GM18870 (cell line): ENCODE measurements at regions not wholly inside any gene's neighbourhood (a gene's known extent, or its start where the extent isn't known, plus 50 kb on each side); places are given as distances from the start of the nearest gene placed in this dataset.

ENCODE experiments used
- ATAC-seq: cut with Tn5 transposase; IDR thresholded peaks from one replicate; pipeline ENCODE4 v1.9.1; 2021; ENCODE audit warnings: moderate library complexity; ENCODE audit not compliant: unreplicated experiment

DNA sequence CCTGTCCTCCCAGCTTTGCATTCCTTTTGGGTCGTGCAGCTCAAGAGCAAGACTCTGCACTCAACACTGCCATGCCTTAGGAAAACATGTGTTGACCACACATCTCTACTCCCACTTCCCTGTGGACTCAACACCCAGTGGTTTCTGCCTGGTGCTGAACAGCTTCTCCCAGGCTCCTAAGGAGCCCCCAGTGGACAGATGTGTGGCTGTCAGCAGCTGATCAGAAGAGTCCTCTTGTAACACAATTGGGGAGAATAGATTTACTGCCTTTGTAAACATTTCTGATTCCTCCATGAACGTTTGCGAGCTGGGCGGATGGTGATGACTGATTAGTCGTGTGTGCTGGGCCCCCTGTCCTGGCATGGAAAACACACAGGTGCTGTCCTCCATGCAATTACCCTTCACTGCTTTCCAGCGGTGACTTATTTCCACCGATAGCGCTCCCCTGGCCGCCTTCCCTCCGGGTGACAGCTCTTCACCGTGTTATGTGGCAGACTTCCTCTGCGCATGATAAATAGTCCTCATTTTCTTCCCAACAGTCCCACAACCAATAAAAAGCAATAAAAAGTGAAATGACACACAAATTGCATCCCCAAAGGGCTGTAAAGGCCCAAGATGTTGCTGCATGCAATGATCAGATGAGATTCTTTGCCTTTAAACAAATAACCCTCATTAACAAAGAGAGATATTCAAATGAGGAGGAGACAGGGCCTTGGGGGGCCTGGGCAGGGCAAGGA, 249.4 kb upstream of the AJAP1 start:
- no peak for ATAC-seq

DNA sequence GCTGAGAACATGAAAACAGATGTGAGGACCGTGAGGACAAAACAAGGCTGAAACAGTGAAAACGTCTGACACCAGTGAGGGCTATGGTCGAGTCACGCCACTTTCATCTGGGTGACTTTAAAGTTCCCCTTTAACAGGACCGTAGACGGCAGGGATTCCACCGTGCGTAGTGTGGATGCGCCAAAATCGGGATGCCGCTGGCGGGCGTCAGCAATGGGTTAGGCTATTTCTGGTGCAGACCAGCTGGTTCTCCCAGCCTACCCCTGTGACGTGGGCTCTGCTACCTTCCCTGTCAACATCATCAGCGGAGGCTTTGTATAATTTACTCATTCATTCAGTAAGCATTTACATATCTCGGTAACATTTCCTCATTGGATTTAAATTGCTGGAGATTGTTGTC, 246.6 kb upstream of the AJAP1 start:
- ATAC-seq: no peak

- ATAC-seq: no peak
These were observed 246.0 kb upstream of the AJAP1 start for GRCh38 chr1:4408380-4408779.

- ATAC-seq: no peak
These were observed 242.5 kb upstream of the AJAP1 start for GRCh38 chr1:4411862-4412261.

DNA sequence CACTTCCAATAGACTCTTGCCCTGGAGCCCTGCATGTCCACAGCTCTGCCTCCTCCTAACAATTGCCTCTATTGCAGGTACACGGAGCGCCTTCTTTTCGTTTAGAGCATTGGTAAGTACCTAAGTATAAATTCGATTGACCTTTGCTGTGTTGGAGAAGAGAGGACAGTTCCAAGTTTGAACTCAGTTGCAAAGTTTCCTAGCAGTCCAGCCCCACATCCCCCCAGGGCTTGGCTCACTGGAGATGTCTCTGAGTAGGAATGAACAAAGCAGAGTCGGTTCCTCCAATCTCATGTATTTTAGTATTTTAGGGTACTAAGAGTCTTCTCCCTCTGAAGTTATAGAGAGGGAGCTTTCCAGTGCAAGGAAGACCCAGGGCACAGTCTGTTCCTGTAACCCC, 238.9 kb upstream of the AJAP1 start:
- no peak for ATAC-seq

- ATAC-seq: no peak
These were observed 238.2 kb upstream of the AJAP1 start for GRCh38 chr1:4416189-4416588.

DNA sequence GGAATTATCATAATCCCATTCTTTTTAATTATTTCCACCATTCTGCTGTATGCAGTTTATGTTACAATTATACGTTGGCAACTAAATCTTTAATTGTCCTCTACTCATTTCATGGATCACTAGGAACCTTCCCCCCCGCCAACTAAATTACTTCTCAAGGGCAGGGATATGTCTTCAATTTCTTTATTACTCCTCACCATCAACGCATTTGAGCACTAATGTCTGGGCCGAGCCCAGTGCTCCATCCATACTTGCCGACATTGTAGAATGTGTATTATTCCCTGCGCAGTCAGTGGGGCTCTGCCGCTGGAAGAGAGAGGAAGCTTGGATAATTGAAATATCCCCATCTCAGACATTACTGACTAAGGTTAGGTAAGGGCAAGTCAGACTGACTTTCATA, 236.4 kb upstream of the AJAP1 start:
- ATAC-seq: no peak

- no peak for ATAC-seq
These were observed 232.4 kb upstream of the AJAP1 start for GRCh38 chr1:4421986-4422385.

DNA sequence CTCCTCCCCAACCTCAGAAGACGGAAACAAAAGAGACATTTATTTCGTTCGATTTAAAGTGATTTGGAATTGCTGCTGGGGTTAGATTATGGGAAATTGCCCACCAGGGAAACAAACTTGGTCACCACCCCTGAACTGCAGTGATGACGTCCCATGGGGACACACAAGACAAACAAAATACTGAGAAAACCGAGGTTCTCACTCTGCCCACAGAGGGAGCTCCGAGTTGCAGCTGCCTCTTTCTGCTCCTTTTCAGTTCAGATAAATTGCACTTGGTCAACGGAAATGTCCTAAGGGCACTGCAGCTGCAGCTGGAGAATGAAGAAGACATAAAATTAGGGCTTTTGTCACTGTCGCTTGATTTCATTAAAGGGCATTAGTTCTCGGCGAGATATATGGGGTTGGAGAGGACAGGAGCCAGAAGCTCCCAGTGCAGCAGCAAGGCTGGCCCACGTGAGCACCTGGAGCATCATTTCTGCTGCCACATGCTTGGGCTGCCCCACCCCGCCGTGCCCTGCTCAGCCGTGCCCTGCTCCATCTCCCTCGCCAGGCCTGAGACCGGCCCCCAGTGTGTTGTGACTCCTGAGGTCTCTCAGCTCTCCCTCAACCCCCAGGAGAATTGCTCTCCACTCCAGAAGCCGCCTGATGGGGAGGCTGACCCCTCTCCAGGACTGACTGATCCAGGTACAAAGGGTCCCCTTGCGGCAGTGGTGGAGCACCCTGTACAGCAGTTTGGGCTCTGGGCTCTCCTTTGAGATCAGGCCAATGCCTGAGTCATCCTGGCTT, 231.7 kb upstream of the AJAP1 start:
- no peak for ATAC-seq

- no peak for ATAC-seq
These were observed 230.2 kb upstream of the AJAP1 start for GRCh38 chr1:4424254-4424653.

DNA sequence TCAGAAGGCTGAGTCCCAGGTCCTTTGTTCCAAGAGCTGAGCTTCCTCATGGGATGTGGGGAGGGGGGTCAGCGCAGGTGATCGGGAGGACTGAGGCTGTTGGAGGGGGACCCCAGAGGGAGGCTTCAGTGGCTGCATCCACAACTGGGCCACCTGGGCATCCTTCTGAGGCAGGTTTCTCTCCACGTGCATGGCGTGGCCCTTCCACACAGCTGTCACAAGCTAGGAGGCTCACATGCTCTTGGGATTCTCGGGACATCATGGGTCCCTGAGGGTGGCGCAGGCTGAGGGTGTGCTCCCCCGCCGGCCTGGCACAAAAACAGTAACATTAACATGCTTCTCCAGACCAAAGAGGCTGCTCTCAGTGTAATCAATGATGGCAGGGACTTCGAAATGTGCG, 229.6 kb upstream of the AJAP1 start:
- ATAC-seq: no peak

DNA sequence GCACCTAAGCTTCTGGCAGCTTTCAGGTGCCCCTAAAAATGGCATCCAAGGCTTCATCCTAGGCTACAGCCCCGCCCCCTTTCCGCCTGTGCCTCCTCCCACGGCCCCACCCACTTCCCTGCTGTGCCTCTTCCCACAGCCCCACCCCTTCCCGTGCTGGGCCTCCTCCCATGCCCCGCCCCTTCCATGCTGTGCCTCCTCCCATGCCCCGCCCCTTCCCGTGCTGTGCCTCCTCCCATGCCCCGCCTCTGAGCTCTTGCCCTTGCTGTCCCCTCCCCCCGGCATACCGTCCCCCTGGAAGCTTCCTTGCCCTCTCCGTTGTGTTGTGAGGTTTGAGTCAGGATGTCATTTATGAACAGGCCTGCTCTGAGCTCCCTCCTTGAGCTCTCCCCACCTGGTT, 228.5 kb upstream of the AJAP1 start:
- no peak for ATAC-seq

GRCh38 chr1:4428711-4429110, 225.7 kb upstream of the AJAP1 start:
- no peak for ATAC-seq

- ATAC-seq: no peak
These were observed 223.7 kb upstream of the AJAP1 start for GRCh38 chr1:4430406-4431365.

GRCh38 chr1:4431491-4431890, 222.9 kb upstream of the AJAP1 start:
- ATAC-seq: no peak

GRCh38 chr1:4433075-4433474, 221.3 kb upstream of the AJAP1 start:
- no peak for ATAC-seq

GRCh38 chr1:4444086-4444485, 210.3 kb upstream of the AJAP1 start:
- ATAC-seq: no peak

DNA sequence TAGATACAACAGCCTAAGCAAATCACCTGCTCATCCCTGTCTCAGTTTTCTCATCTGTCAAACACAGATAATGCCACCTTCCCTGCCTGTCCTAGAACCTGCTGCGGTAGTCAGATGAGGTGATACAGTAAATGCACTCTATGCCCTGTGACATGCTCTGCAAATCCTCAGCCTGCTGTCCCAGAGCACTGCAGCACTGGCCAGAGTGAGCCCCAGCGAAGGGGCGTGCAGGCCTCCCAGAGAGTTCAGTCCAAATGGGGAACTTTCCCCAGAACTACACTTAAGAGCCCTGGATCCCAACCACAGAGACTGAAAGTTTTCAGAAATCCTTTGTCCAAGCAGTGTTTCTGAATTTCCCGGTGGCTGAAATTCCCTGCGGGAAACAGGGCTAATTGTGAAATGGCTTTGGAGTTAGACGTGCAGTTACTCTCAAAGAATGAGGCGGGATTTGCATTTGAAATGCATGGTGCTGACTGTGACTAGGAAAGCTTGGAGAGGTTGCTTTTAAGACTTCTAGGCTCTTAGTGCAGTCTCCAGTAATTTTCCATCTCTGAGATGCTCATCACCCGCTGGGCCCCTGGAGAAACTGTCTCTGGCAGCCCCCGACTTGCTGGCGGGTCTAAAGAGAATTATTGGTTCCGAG, 206.5 kb upstream of the AJAP1 start:
- no peak for ATAC-seq

DNA sequence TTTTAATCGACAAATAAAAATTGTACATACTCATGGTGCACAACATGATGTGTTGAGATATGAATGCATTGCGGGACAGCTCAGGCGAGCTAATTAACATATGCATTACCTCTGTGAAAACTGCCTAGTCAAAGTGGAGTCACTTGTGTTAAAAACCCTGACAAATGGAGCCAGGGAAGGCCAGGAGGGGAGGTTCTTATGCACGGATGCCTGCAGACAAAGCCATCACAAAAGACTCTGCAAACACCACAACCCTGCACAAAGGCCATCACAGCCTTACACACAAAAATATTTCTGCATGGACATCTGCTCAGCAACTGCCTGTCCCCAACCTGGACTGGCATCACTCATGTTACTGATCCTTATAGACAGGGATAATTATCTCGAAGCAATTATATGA, 204.4 kb upstream of the AJAP1 start:
- no peak for ATAC-seq

DNA sequence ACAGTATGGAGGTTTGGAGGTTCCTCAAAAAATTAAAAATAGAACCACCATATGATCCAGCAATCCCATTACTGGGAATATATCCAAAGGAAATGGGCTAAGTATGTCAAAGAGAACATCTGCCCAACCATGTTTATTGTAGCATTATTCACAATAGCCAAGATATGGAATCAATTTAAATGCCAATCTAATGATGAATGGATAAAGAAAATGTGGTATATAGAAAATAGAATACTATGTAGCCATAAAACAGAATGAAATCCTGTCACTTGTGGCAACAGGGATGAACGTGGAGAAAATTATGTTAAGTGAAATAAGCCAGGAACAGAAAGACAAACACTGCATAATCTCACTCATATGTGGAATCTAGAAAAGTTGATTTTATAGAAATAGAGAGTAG, 201.7 kb upstream of the AJAP1 start:
- no peak for ATAC-seq

DNA sequence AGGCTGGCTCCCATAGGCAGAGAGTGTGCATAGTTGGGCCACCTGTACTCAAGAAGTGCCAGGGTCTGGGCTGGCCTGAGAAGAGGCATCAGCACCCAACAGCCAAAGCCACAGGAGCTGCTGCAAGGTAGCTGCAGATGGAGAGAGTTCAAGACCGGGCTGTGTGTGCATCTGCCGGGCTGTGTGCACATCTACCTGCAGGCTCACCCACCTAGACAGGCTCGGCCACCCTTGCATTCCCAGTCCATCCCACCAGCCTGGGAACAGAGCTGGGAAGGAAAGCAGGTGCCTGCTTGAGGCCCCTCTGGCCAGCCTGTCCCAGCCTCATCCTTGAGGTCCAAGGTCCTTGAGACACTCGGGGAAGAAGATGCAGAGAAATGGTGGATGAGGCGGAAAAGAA, 194.4 kb upstream of the AJAP1 start:
- ATAC-seq: no peak
